ENCODE measurements at regions not wholly inside any gene's neighbourhood (a gene's known extent, or its start where the extent isn't known, plus 50 kb on each side); places are given as distances from the start of the nearest gene placed in this dataset.

DNA sequence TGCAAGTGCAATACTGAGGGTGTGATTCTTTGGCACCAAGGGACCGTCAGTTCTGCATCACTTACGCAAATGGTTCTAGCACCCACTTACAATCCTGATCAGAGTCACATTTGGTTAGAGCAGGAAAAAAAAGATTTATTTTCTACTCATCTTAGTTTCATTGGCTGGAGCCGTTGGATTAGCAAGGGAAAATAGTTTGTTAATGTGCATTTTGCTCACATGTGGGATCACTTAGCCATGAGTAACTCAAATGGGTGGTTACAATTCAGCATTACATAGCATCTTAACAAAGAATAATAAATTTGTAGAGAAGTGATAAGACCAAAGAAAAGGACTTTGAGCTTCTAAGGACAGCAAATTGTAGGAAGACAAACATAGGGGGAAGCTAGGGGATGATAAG lies 216.9 kb downstream of the AUH start:
- no peak overlapping the region for H3K27ac ChIP-seq
- TF ChIP-seq, protein P1, sequence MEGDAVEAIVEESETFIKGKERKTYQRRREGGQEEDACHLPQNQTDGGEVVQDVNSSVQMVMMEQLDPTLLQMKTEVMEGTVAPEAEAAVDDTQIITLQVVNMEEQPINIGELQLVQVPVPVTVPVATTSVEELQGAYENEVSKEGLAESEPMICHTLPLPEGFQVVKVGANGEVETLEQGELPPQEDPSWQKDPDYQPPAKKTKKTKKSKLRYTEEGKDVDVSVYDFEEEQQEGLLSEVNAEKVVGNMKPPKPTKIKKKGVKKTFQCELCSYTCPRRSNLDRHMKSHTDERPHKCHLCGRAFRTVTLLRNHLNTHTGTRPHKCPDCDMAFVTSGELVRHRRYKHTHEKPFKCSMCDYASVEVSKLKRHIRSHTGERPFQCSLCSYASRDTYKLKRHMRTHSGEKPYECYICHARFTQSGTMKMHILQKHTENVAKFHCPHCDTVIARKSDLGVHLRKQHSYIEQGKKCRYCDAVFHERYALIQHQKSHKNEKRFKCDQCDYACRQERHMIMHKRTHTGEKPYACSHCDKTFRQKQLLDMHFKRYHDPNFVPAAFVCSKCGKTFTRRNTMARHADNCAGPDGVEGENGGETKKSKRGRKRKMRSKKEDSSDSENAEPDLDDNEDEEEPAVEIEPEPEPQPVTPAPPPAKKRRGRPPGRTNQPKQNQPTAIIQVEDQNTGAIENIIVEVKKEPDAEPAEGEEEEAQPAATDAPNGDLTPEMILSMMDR (conservative IDR thresholded peaks at IDR 0.05), result no peak

DNA sequence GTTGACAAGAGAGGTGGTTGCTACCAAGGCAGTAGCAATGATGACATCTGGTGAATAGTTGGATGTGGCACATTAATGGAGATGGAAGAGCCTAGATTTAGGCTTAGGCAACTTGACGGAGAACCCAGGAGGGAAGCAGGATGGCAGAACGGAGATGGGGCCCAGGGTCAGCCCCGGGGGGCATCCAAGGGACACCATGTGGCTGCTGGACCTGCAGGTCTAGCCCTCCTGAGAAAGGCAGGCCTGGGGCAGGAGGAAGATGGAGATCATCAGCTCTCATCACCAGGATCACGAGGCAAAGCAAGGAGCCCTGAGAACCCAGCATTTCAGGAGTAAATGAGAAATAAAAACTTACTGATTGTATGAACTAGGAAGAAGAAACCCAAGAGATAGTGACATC lies 216.2 kb downstream of the AUH start:
- no peak overlapping the region for H3K27ac ChIP-seq
- TF ChIP-seq, protein P1 (conservative IDR thresholded peaks at IDR 0.05), result no peak
- TF ChIP-seq ZFX (IDR thresholded peaks at IDR 0.05), result no peak

DNA sequence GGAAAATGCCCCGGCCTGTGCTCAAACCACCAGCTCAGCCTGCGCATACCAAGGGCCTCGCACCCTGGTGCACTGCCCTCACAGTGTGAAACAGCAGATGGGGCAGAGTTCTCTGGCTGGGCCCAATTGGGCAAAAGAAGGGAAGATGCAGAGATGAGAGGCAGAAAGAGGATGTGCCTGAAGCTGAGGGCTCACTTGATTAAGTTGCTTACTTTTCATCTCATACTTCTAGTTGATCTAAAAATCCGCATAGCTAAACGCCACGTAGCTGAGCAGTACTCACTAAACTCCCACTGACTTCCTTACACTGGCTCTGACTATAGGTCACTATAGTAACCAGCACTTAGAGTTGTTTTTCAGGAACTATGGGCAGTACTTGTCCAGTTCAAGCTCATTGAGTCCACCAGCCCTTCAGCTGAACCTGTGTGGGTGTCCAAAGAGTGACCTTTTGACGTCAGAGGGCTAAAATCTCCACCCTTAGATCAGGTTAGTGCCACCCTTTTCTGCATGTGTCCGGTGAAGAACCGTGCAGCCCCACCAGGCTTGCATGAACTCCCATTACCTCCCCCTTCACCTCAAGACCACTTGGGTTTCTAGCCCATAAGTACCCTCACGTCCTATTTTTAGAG lies 215.2 kb downstream of the AUH start:
- TF ChIP-seq, protein P1 (conservative IDR thresholded peaks at IDR 0.05), result no peak
- no peak for TF ChIP-seq ZFX (IDR thresholded peaks at IDR 0.05)
- H3K27ac ChIP-seq, result no peak overlapping the region

DNA sequence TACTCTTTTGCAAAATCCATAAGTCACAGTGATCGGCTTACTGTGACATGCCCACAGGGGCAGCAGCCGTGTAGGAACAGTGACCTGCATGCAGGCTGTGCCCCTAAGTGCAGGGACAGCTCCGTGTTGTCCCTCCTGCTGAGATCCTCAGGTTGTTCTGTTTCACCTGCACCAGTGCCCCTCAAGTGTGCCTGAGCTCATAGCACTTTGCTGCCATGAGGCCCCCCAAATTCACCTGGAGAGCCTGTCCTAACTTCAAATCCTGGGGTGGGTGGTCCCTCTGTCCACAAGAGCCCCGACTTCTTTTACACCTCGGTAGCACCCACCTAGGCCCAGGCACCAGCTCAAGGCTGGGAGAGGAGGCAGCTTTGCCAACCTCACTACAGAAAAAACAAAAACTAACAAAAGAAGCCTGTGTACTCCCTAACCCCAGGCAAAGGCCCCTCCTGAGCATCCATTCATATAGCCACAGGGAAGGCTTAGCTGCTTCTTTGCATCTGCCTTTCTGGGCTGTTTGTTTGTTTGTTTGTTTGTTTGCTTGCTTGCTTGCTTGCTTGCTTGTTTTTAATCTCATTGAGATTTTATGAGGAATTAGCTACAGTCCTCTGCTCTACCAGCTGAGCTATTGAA lies 214.5 kb downstream of the AUH start:
- no peak for TF ChIP-seq ZFX (IDR thresholded peaks at IDR 0.05)
- TF ChIP-seq, protein P1 (conservative IDR thresholded peaks at IDR 0.05), result no peak
- H3K27ac ChIP-seq, result no peak overlapping the region

DNA sequence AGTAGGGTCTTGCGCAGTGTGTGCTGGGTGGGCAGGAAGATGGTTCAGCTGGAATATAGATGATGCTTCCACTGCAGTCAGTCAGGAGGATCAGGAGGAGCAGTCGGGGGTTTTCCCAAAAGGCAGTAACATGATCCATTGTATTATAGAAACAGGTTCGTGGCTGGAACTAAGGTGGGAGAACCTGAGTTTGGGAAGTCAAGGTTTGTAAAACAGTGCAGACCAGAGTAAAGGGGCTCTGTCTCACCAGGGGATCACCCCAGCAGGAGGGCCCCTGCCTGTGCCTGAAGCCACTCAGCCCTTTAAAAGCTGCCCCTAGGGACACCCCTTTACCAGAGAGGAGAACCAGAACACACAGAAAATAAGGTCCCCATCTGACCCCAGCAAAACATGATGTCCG lies 213.4 kb downstream of the AUH start:
- no peak for TF ChIP-seq ZFX (IDR thresholded peaks at IDR 0.05)
- TF ChIP-seq, protein P1 (conservative IDR thresholded peaks at IDR 0.05), result no peak
- H3K27ac ChIP-seq, result no peak overlapping the region

DNA sequence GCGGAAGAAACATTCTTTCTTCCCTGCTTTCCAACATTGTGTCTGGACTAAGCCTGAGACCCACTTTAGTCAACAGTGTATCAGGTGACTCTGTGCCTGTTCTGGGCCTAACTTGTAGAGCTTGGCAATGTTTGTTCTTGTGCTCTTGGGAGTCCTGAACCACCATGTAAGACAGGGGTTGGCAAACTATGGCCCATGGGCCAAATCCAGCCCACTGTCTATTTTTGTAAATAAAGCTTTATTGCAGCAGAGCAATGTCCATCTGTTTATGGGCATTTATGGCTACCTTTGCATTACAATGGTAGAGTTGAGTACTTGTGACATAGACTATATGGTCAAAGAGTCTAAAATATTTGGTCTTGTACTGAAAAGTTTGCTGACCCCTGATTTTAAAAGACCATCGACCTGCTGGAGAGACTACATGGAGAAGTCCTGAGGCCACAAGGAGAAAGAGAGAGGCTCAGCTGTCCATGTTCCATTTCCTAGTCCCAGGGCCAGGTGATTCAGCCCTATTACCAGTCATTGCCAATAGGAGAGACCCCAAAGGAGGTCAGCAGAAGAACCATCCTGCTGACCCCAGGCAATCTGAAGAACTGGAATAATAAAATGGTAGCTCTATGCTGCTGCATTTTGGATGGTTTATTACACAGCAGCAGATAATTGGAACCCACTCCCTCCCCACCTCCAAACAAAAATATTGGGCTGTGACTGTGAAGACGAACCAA lies 211.3 kb downstream of the AUH start:
- TF ChIP-seq, protein P1 (conservative IDR thresholded peaks at IDR 0.05), result no peak
- no peak for TF ChIP-seq ZFX (IDR thresholded peaks at IDR 0.05)
- no peak overlapping the region for H3K27ac ChIP-seq
